ENCODE measurements at regions not wholly inside any gene's neighbourhood (a gene's known extent, or its start where the extent isn't known, plus 50 kb on each side); places are given as distances from the start of the nearest gene placed in this dataset.

- CTCF ChIA-PET = no interaction called here
- Mint-ChIP-seq H3K4me1 (no peaks in the 10 kb centered on the region), H3K36me3 (no peaks in the 10 kb centered on the region), H3K4me3 (no peak overlapping the region), H3K27me3 (no peaks in the 10 kb centered on the region), H3K9me3 (peaks cover 12% of the 10 kb centered on the region), H3K27ac (no peak overlapping the region)
- DNase-seq = no peak
Observed at GRCh38 chr5:17441351-17441750, 56.7 kb upstream of the TAF11L2 start.

- no peaks in the 10 kb centered on the region for H3K4me1 Mint-ChIP-seq
Observed at GRCh38 chr5:17443333-17444130, 54.5 kb upstream of the TAF11L2 start.

GRCh38 chr5:17444496-17444895, 53.5 kb upstream of the TAF11L2 start:
- no peak overlapping the region for H3K27ac Mint-ChIP-seq
- no peaks in the 10 kb centered on the region for H3K4me1 Mint-ChIP-seq
- H3K27me3 Mint-ChIP-seq = no peaks in the 10 kb centered on the region
- peaks cover 10% of the 10 kb centered on the region for H3K9me3 Mint-ChIP-seq
- H3K36me3 Mint-ChIP-seq = no peaks in the 10 kb centered on the region
- DNase-seq = no peak
- H3K4me3 Mint-ChIP-seq = no peak overlapping the region
- CTCF ChIA-PET = no interaction called here

More at GRCh38 chr5:17443333-17444130, 54.5 kb upstream of the TAF11L2 start:
- CTCF ChIA-PET = interaction anchor here (0.6 kb wide), 1 partner anchor 43 kb away, joined by 3 read pairs; no protein-coding TSS in a partner anchor
- no peak overlapping the region for H3K27ac Mint-ChIP-seq
- no peaks in the 10 kb centered on the region for H3K36me3 Mint-ChIP-seq
- no peaks in the 10 kb centered on the region for H3K27me3 Mint-ChIP-seq
- no peak for DNase-seq
- H3K4me3 Mint-ChIP-seq = no peak overlapping the region
- peaks cover 8% of the 10 kb centered on the region for H3K9me3 Mint-ChIP-seq

GRCh38 chr5:17445185-17445584, 52.8 kb upstream of the TAF11L2 start:
- Mint-ChIP-seq H3K27ac (no peak overlapping the region), H3K4me3 (no peak overlapping the region), H3K27me3 (no peaks in the 10 kb centered on the region), H3K9me3 (peaks cover 8% of the 10 kb centered on the region), H3K4me1 (no peaks in the 10 kb centered on the region), H3K36me3 (no peaks in the 10 kb centered on the region)
- no peak for DNase-seq
- CTCF ChIA-PET = no interaction called here

All from activated naive CD4-positive, alpha-beta T cell treated with anti-CD3 and anti-CD28 coated beads, Interleukin-2, amount 10 ng/mL, durations not matched to agents 7 days and 5 days (primary cell).